ENCODE measurements at regions not wholly inside any gene's neighbourhood (a gene's known extent, or its start where the extent isn't known, plus 50 kb on each side); places are given as distances from the start of the nearest gene placed in this dataset.
A peak's percentile ranks its signal among the peaks of the same experiment; 100 is the strongest.

- CTCF ChIA-PET, result no interaction called here
- POLR2A ChIA-PET, result no interaction called here
- H3K4me3 ChIP-seq (ENCODE audit: low read depth, low read length), result no peak overlapping the region
- DNase-seq (ENCODE audit: low read depth, low spot score), result no peak
- TF ChIP-seq, protein P1, sequence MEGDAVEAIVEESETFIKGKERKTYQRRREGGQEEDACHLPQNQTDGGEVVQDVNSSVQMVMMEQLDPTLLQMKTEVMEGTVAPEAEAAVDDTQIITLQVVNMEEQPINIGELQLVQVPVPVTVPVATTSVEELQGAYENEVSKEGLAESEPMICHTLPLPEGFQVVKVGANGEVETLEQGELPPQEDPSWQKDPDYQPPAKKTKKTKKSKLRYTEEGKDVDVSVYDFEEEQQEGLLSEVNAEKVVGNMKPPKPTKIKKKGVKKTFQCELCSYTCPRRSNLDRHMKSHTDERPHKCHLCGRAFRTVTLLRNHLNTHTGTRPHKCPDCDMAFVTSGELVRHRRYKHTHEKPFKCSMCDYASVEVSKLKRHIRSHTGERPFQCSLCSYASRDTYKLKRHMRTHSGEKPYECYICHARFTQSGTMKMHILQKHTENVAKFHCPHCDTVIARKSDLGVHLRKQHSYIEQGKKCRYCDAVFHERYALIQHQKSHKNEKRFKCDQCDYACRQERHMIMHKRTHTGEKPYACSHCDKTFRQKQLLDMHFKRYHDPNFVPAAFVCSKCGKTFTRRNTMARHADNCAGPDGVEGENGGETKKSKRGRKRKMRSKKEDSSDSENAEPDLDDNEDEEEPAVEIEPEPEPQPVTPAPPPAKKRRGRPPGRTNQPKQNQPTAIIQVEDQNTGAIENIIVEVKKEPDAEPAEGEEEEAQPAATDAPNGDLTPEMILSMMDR (IDR thresholded peaks at IDR 0.05; ENCODE audit: insufficient read depth, low read length, missing control alignments), result no peak
These were observed 75.4 kb upstream of the SLC35G4 start for GRCh38 chr18:11533942-11534496.

DNA sequence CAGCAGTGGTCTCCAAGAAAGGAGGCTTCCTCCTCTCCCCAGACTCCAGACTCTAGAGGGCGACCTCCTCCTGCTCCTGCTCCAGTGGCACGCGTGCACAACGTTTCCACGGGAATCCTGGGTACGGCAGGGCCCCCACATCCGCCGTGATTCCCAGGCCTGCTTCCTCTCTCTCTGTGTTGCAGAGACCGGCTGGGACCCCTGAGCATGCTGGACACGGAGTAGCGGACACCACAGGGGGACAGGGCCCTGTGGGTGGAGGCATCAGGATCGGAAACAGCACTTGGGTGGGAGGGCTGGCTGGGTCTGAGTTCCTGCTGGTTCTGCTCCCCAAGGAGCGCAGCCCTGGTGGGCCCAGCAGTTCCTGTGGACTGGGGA lies 75.9 kb upstream of the SLC35G4 start:
- ChIA-PET CTCF (no interaction called here), POLR2A (no interaction called here)
- DNase-seq (ENCODE audit: low read depth, low spot score), result no peak
- no peak overlapping the region for H3K4me3 ChIP-seq (ENCODE audit: low read depth, low read length)
- TF ChIP-seq, protein P1 (IDR thresholded peaks at IDR 0.05; ENCODE audit: insufficient read depth, low read length, missing control alignments), result no peak

DNA sequence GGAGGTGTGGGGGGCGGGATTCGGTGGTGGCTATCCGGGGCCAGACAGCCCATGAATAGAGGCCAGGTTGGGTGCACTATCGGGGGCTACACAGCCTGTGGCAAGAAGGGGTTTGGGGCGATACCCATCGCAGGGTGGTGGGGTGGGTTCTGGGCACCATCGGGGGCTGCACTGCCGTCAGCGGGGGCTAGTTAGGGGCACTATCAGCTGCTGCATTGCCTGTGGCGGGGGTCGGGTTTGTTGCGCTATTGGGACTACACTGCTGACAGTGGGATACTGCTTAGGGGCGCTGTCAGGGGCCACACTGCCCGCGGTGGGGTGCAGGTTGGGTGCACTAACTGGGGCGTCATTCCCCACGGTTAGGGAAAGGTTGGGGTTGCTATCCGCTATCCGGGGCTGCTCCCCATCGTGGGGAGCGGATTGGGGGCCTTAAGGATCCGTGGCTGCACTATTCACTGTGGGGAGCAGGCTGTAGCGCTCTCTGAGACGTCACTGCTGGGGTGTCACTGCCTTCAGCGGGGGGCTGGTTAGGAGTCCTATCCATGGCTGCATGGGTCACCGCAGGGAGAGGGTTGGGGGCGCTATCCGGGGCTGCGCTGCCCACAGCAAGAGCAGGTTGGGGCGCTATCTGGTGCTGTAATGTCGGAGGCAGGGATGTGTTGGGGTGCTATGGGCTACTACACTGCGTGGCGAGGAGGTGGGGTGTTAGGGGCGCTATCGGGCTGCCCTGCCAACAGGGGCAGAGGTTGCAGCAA lies 76.5 kb upstream of the SLC35G4 start:
- TF ChIP-seq, protein P1 (IDR thresholded peaks at IDR 0.05; ENCODE audit: insufficient read depth, low read length, missing control alignments), result no peak
- no peak overlapping the region for H3K4me3 ChIP-seq (ENCODE audit: low read depth, low read length)
- no peak for DNase-seq (ENCODE audit: low read depth, low spot score)
- ChIA-PET CTCF (no interaction called here), POLR2A (no interaction called here)

GRCh38 chr18:11529081-11529480 lies 80.3 kb upstream of the SLC35G4 start:
- POLR2A ChIA-PET, result no interaction called here
- CTCF ChIA-PET, result interaction anchor here (1.5 to 3.1 kb wide), 2 partner anchors 10 to 22 kb away, joined by 5 to 22 read pairs; no protein-coding TSS in a partner anchor

GRCh38 chr18:11526675-11527074 lies 82.7 kb upstream of the SLC35G4 start:
- DNase-seq (ENCODE audit: low read depth, low spot score), result no peak
- POLR2A ChIA-PET, result interaction anchor here (0.7 kb wide), 1 partner anchor 40 kb away, joined by 3 read pairs; no protein-coding TSS in a partner anchor
- CTCF ChIA-PET, result interaction anchor here (0.8 to 3.1 kb wide), 3 partner anchors 8 to 216 kb away, joined by 4 to 22 read pairs (median 17); no protein-coding TSS in a partner anchor

More at GRCh38 chr18:11529081-11529480, 80.3 kb upstream of the SLC35G4 start:
- TF ChIP-seq, protein P1 (IDR thresholded peaks at IDR 0.05; ENCODE audit: insufficient read depth, low read length, missing control alignments), result no peak
- no peak overlapping the region for H3K4me3 ChIP-seq (ENCODE audit: low read depth, low read length)
- DNase-seq (ENCODE audit: low read depth, low spot score), result peak; percentile 41

DNA sequence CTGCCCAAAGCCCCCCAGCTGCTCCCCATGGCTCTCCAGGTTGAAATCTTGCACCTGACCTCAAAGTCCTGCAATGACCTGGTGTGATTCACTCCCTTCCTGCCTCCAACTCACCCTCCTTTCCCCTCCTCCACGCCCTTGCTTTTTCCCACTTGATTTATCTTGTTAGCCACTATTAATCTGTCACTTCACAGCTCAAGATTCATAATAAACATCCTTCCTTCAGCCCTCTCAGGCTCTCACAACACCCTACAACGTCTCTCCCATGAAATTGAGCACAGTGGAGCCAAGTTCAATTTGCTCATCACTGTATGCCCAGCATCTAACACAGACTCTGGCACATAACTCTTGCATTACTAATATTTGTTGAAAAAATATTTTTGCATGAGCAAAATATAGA lies 85.6 kb upstream of the SLC35G4 start:
- POLR2A ChIA-PET, result no interaction called here
- TF ChIP-seq, protein P1 (IDR thresholded peaks at IDR 0.05; ENCODE audit: insufficient read depth, low read length, missing control alignments), result no peak
- no peak for DNase-seq (ENCODE audit: low read depth, low spot score)
- CTCF ChIA-PET, result interaction anchor here (1.0 to 1.4 kb wide), 2 partner anchors 30 to 213 kb away, joined by 5 to 11 read pairs; no protein-coding TSS in a partner anchor
- no peak overlapping the region for H3K4me3 ChIP-seq (ENCODE audit: low read depth, low read length)

More at GRCh38 chr18:11526675-11527074, 82.7 kb upstream of the SLC35G4 start:
- TF ChIP-seq, protein P1 (IDR thresholded peaks at IDR 0.05; ENCODE audit: insufficient read depth, low read length, missing control alignments), result no peak
- H3K4me3 ChIP-seq (ENCODE audit: low read depth, low read length), result no peak overlapping the region
